Neural cell (in vitro differentiated cells): ENCODE measurements at regions not wholly inside any gene's neighbourhood (a gene's known extent, or its start where the extent isn't known, plus 50 kb on each side); places are given as distances from the start of the nearest gene placed in this dataset.

Experiments used
- H2AFZ ChIP-seq: fragments of 200-600, 300-800 bp; sonication (generic), shearing (Covaris generic); 2 replicates; pipeline ENCODE4 v1.6.0; 2014; ENCODE audit warnings: low read depth, mild to moderate bottlenecking, antibody characterized with exemption, low read length, moderate library complexity
- H3F3A ChIP-seq: fragments of 200-600 bp; shearing (Covaris generic); 2 replicates; pipeline ENCODE4 v1.6.1; 2016; ENCODE audit warnings: mild to moderate bottlenecking, moderate library complexity, mixed read lengths, antibody characterized with exemption, low read length; ENCODE audit not compliant: insufficient read depth, poor library complexity, severe bottlenecking
- H3K27ac ChIP-seq: fragments of 200-600, 300-800 bp; sonication (generic), shearing (Covaris generic); 2 replicates; pipeline ENCODE4 v1.5.1; 2014; ENCODE audit warnings: mild to moderate bottlenecking, low read length, moderate library complexity
- H3K27me3 ChIP-seq: fragments of 300-800, 200-600 bp; sonication (generic), shearing (Covaris generic); 2 replicates; pipeline ENCODE4 v1.6.0; 2014; ENCODE audit warnings: mild to moderate bottlenecking, low read depth, low read length, moderate library complexity; ENCODE audit not compliant: insufficient read depth
- H3K36me3 ChIP-seq: fragments of 300-800, 200-600 bp; sonication (generic), shearing (Covaris generic); 2 replicates; pipeline ENCODE4 v1.5.1; 2014; ENCODE audit warnings: mild to moderate bottlenecking, antibody characterized with exemption, low read length, moderate library complexity; ENCODE audit not compliant: insufficient read depth
- H3K4me2 ChIP-seq: fragments of 300-800, 200-600 bp; sonication (generic), shearing (Covaris generic); 2 replicates; pipeline ENCODE4 v1.6.0; 2014; ENCODE audit warnings: mild to moderate bottlenecking, low read length
- H3K4me3 ChIP-seq: fragments of 300-800, 200-600 bp; sonication (generic), shearing (Covaris generic); 2 replicates; pipeline ENCODE4 v1.5.1; 2014; ENCODE audit warnings: mild to moderate bottlenecking, low read length, moderate library complexity
- H3K79me2 ChIP-seq: fragments of 200-600 bp; shearing (Covaris generic); replicated peaks from 2 replicates; pipeline ENCODE4 v1.6.0; 2014; ENCODE audit warnings: mild to moderate bottlenecking, low read length, moderate library complexity; ENCODE audit not compliant: insufficient read depth
- H3K9ac ChIP-seq: fragments of 300-800, 200-600 bp; sonication (generic), shearing (Covaris generic); 2 replicates; pipeline ENCODE4 v1.6.1; 2016; ENCODE audit warnings: mild to moderate bottlenecking, low read length, mixed read lengths
- H3K9me2 ChIP-seq: fragments of 200-600 bp; shearing (Covaris generic); 2 replicates; pipeline ENCODE4 v1.6.1; 2016; ENCODE audit warnings: mild to moderate bottlenecking, low read length, mixed read lengths; ENCODE audit not compliant: insufficient read depth
- H3K9me3 ChIP-seq: fragments of 200-600, 300-800 bp; sonication (generic), shearing (Covaris generic); 2 replicates; pipeline ENCODE4 v1.6.1; 2016; ENCODE audit warnings: mild to moderate bottlenecking, mixed run types, low read length, moderate library complexity, mixed read lengths
- H4K20me1 ChIP-seq: fragments of 200-600 bp; shearing (Covaris generic); 2 replicates; pipeline ENCODE4 v1.6.1; 2016; ENCODE audit warnings: mild to moderate bottlenecking, mixed run types; ENCODE audit not compliant: insufficient read depth
- CTCF ChIP-seq: fragments of 450-650 bp; IDR thresholded peaks from 2 replicates; pipeline ENCODE4 v1.5.1; 2014; ENCODE audit warnings: antibody characterized with exemption, mild to moderate bottlenecking, moderate library complexity; ENCODE audit not compliant: poor library complexity, severe bottlenecking
- EP300 ChIP-seq: fragments of 450-650 bp; conservative IDR thresholded peaks from 2 replicates; pipeline ENCODE4 v1.6.1; 2014; ENCODE audit warnings: antibody characterized with exemption, mild to moderate bottlenecking, moderate library complexity; ENCODE audit not compliant: poor library complexity, severe bottlenecking
- EZH2 ChIP-seq: fragments of 200-600, 300-800 bp; shearing (Covaris generic), sonication (generic); IDR thresholded peaks from 2 replicates; pipeline ENCODE4 v1.6.1; 2014; ENCODE audit warnings: antibody characterized with exemption, low read length, borderline replicate concordance, mild to moderate bottlenecking; ENCODE audit not compliant: insufficient read depth, poor library complexity, severe bottlenecking
- MXI1 ChIP-seq: fragments of 450-650 bp; conservative IDR thresholded peaks from 2 replicates; pipeline ENCODE4 v1.6.1; 2014; ENCODE audit warnings: antibody characterized with exemption, mild to moderate bottlenecking; ENCODE audit not compliant: poor library complexity, severe bottlenecking
- POLR2AphosphoS5 ChIP-seq: IDR thresholded peaks from 2 replicates; pipeline ENCODE4 v1.6.1; 2012
- RAD21 ChIP-seq: fragments of 450-650 bp; conservative IDR thresholded peaks from 2 replicates; pipeline ENCODE4 v1.6.1; 2014; ENCODE audit warnings: antibody characterized with exemption, mild to moderate bottlenecking, moderate library complexity
- REST ChIP-seq: IDR thresholded peaks from 2 replicates; pipeline ENCODE4 v1.6.1; 2012; ENCODE audit warnings: borderline replicate concordance
- SMC3 ChIP-seq: fragments of 450-650 bp; conservative IDR thresholded peaks from 2 replicates; pipeline ENCODE4 v1.6.1; 2014; ENCODE audit warnings: antibody characterized with exemption, mild to moderate bottlenecking, moderate library complexity; ENCODE audit not compliant: poor library complexity
- TAF1 ChIP-seq: IDR thresholded peaks from 2 replicates; pipeline ENCODE4 v1.6.1; 2012; ENCODE audit warnings: low read depth

GRCh38 chr7:46490406-46490805, 569.3 kb upstream of the IGFBP3 start:
- H3K27ac ChIP-seq: no peak overlapping the region
- H2AFZ ChIP-seq: no peak overlapping the region
- H3K9me2 ChIP-seq: no peaks in the 10 kb centered on the region
- H4K20me1 ChIP-seq: no peaks in the 10 kb centered on the region
- no peaks in the 10 kb centered on the region for H3K9me3 ChIP-seq
- no peaks in the 10 kb centered on the region for H3K27me3 ChIP-seq
- no peak overlapping the region for H3K4me3 ChIP-seq
- no peak overlapping the region for H3K9ac ChIP-seq
- no peaks in the 10 kb centered on the region for H3K79me2 ChIP-seq
- H3K4me2 ChIP-seq: no peak overlapping the region
- H3K36me3 ChIP-seq: no peaks in the 10 kb centered on the region
- no peaks in the 10 kb centered on the region for H3F3A ChIP-seq
- TF ChIP-seq POLR2AphosphoS5: no peak
- no peak for TF ChIP-seq EZH2
- TF ChIP-seq REST: no peak

GRCh38 chr7:46489106-46489505, 568.0 kb upstream of the IGFBP3 start:
- TF ChIP-seq EP300 (no peak), REST (no peak), EZH2 (no peak), SMC3 (no peak), RAD21 (no peak), MXI1 (no peak), POLR2AphosphoS5 (no peak), CTCF (no peak), TAF1 (no peak)
- no peaks in the 10 kb centered on the region for H3F3A ChIP-seq
- no peaks in the 10 kb centered on the region for H4K20me1 ChIP-seq
- no peak overlapping the region for H2AFZ ChIP-seq
- H3K4me3 ChIP-seq: no peak overlapping the region
- H3K27me3 ChIP-seq: no peaks in the 10 kb centered on the region
- no peaks in the 10 kb centered on the region for H3K36me3 ChIP-seq
- H3K4me2 ChIP-seq: no peak overlapping the region
- no peaks in the 10 kb centered on the region for H3K79me2 ChIP-seq
- H3K9me3 ChIP-seq: no peaks in the 10 kb centered on the region
- H3K9me2 ChIP-seq: no peaks in the 10 kb centered on the region
- H3K9ac ChIP-seq: no peak overlapping the region
- no peak overlapping the region for H3K27ac ChIP-seq
